Body of pancreas (tissue), 4 donors: ENCODE measurements at regions not wholly inside any gene's neighbourhood (a gene's known extent, or its start where the extent isn't known, plus 50 kb on each side); places are given as distances from the start of the nearest gene placed in this dataset.
"Not testable (repeated sequence)": the region's sequence is repeated elsewhere in the genome, so short reads cannot be mapped to it uniquely, and the experiment has no call there.

Source experiments
- ATAC-seq: fragments of 150-250 bp; one replicate; pipeline ENCODE4 v1.9.1; 2016
- DNase-seq, 4 donors: peaks; one replicate each; pipeline ENCODE4 v3.0.0-alpha.2; 2019
- H3K27ac ChIP-seq, 4 donors: fragments of 200-600 bp; sonication (generic); 1 replicate in 3 of 4; 2 replicates in 1 of 4; pipeline versions ENCODE4 v1.5.1 to v1.6.1; 2016 to 2019; ENCODE audit warnings: mild to moderate bottlenecking in 1 of 4, mixed read lengths in 1 of 4, moderate library complexity in 1 of 4
- H3K27me3 ChIP-seq, 2 donors: fragments of 200-600 bp; sonication (generic); one replicate each; pipeline ENCODE4 v1.6.0; 2016; ENCODE audit warnings: mild to moderate bottlenecking in 1 of 2
- H3K36me3 ChIP-seq, 2 donors: fragments of 200-600 bp; sonication (generic); replicated peaks in 1 of 2; 2 replicates each; pipeline ENCODE4 v1.5.1; 2016; ENCODE audit warnings: low read depth in 2 of 2; ENCODE audit not compliant: insufficient read depth in 1 of 2
- H3K4me1 ChIP-seq: fragments of 200-600 bp; sonication (generic); one replicate; pipeline ENCODE4 v1.6.0; 2016
- H3K4me3 ChIP-seq, 2 donors: fragments of 200-600 bp; sonication (generic); 1 replicate in 1 of 2; 2 replicates in 1 of 2; pipeline ENCODE4 v1.5.1; 2016 to 2019
- H3K9me3 ChIP-seq, 3 donors: fragments of 200-600 bp; sonication (generic); 1 replicate in 2 of 3; 2 replicates in 1 of 3; pipeline ENCODE4 v1.5.1; 2016
- POLR2A ChIP-seq, 3 donors: fragments of 450-650 bp; IDR thresholded peaks; one replicate each; pipeline ENCODE4 v1.6.1; 2016; ENCODE audit warnings: antibody characterized with exemption in 3 of 3, mild to moderate bottlenecking in 2 of 3
- WGBS, 2 donors: methylation state at CpG; one replicate each; pipeline ENCODE4 v1.1.5; 2017; 5-methylcytosine and 5-hydroxymethylcytosine counted together
- intact Hi-C: fragments of 100-400 bp; cut with DNase I; formaldehyde crosslinking; loops from one replicate; pipeline ENCODE4 v1.15.1; 2023
- TF ChIP-seq, protein P1 (sequence below), 7 experiments: fragments of 450-650 bp in 4 of 7; fragments of 200-600 bp in 3 of 7; sonication (generic) in 3 of 7; IDR thresholded peaks; one replicate each; pipeline ENCODE4 v1.5.1; 2016 to 2019; ENCODE audit warnings: antibody characterized with exemption in 7 of 7

DNA sequence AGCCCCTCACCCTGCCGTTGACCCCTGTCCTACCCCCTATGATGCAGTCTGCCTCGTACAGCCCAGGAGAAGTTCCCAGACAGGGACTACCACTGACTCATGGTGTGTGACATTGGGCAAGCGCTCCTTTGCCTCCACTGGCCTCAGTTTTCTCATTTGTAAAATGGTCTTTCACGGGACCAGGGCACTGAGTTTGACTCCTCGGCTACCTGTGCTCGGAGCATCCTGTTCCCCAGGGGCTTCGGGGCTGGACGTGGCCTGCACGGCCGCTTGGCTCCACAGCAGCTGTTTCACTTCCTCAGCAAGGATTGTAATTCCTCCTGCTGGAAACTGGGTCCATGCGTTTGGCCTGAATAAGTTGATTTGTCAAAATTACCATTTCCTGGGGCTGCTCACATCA is 277.3 kb downstream of the MATN1 start:
- ATAC-seq (no peak), DNase-seq (no peak)
- no peak overlapping the region for H3K4me3 ChIP-seq
- no peaks in the 10 kb centered on the region for H3K9me3 ChIP-seq
- H3K27ac ChIP-seq, result no peak overlapping the region
- no peaks in the 10 kb centered on the region for H3K4me1 ChIP-seq
- 58 to 59% methylated on average over 6 to 11 of the region's 11 CpGs for WGBS, 2 donors
- intact Hi-C loops, result no loop called here
- H3K27me3 ChIP-seq, result no peaks in the 10 kb centered on the region
- no peak for TF ChIP-seq POLR2A (IDR thresholded peaks at IDR 0.05)
- TF ChIP-seq, protein P1, sequence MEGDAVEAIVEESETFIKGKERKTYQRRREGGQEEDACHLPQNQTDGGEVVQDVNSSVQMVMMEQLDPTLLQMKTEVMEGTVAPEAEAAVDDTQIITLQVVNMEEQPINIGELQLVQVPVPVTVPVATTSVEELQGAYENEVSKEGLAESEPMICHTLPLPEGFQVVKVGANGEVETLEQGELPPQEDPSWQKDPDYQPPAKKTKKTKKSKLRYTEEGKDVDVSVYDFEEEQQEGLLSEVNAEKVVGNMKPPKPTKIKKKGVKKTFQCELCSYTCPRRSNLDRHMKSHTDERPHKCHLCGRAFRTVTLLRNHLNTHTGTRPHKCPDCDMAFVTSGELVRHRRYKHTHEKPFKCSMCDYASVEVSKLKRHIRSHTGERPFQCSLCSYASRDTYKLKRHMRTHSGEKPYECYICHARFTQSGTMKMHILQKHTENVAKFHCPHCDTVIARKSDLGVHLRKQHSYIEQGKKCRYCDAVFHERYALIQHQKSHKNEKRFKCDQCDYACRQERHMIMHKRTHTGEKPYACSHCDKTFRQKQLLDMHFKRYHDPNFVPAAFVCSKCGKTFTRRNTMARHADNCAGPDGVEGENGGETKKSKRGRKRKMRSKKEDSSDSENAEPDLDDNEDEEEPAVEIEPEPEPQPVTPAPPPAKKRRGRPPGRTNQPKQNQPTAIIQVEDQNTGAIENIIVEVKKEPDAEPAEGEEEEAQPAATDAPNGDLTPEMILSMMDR (IDR thresholded peaks at IDR 0.05), result no peak
- H3K36me3 ChIP-seq, result no peaks in the 10 kb centered on the region

GRCh38 chr1:30445449-30445848 is 277.9 kb downstream of the MATN1 start:
- TF ChIP-seq, protein P1 (IDR thresholded peaks at IDR 0.05), result no peak
- no peak for TF ChIP-seq POLR2A (IDR thresholded peaks at IDR 0.05)
- DNase-seq, result no peak
- Histone ChIP-seq H3K27ac (no peak overlapping the region), H3K36me3 (no peaks in the 10 kb centered on the region), H3K4me3 (no peak overlapping the region), H3K9me3 (no peaks in the 10 kb centered on the region), H3K4me1 (no peaks in the 10 kb centered on the region), H3K27me3 (no peaks in the 10 kb centered on the region)
- intact Hi-C loops, result no loop called here
- 47 to 57% methylated on average over 10 of the region's 10 CpGs for WGBS, 2 donors
- ATAC-seq, result no peak

- no peaks in the 10 kb centered on the region for H3K27me3 ChIP-seq
- ATAC-seq (no peak), DNase-seq (no peak)
- H3K36me3 ChIP-seq, result no peaks in the 10 kb centered on the region
- no peaks in the 10 kb centered on the region for H3K4me1 ChIP-seq
- no peak for TF ChIP-seq POLR2A (IDR thresholded peaks at IDR 0.05)
- H3K9me3 ChIP-seq, result no peaks in the 10 kb centered on the region
- WGBS, 2 donors, result 44 to 51% methylated on average over 2 of the region's 2 CpGs
- no peak overlapping the region for H3K27ac ChIP-seq
- H3K4me3 ChIP-seq, result no peak overlapping the region
- intact Hi-C loops, result no loop called here
Observed at GRCh38 chr1:30444850-30445249, 278.5 kb downstream of the MATN1 start.

GRCh38 chr1:30444401-30444800 is 279.0 kb downstream of the MATN1 start:
- TF ChIP-seq POLR2A (IDR thresholded peaks at IDR 0.05), result no peak
- TF ChIP-seq, protein P1 (IDR thresholded peaks at IDR 0.05), result no peak
- Histone ChIP-seq H3K4me1 (no peaks in the 10 kb centered on the region), H3K4me3 (no peak overlapping the region), H3K27ac (no peak overlapping the region), H3K9me3 (no peaks in the 10 kb centered on the region), H3K36me3 (no peaks in the 10 kb centered on the region), H3K27me3 (no peaks in the 10 kb centered on the region)
- WGBS, 2 donors, result 30 to 50% methylated on average over 1 of the region's 1 CpG
- ATAC-seq, result no peak
- DNase-seq, result no peak
- intact Hi-C loops, result no loop called here

DNA sequence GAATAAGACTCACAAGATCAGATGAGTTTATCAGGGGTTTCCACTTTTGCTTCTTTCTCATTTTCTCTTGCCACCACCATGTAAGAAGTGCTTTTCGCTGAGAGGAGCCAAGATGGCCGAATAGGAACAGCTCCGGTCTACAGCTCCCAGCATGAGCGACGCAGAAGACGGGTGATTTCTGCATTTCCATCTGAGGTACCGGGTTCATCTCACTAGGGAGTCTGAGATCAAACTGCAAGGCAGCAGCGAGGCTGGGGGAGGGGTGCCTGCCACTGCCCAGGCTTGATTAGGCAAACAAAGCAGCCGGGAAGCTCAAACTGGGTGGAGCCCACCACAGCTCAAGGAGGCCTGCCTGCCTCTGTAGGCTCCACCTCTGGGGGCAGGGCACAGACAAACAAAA is 285.1 kb downstream of the MATN1 start:
- H3K36me3 ChIP-seq, H3K27me3 ChIP-seq, H3K27ac ChIP-seq, H3K4me3 ChIP-seq, DNase-seq, ATAC-seq, H3K4me1 ChIP-seq, H3K9me3 ChIP-seq, intact Hi-C loops: not testable (repeated sequence)
- WGBS, 2 donors, result 55 to 84% methylated on average over 6 to 9 of the region's 9 CpGs

DNA sequence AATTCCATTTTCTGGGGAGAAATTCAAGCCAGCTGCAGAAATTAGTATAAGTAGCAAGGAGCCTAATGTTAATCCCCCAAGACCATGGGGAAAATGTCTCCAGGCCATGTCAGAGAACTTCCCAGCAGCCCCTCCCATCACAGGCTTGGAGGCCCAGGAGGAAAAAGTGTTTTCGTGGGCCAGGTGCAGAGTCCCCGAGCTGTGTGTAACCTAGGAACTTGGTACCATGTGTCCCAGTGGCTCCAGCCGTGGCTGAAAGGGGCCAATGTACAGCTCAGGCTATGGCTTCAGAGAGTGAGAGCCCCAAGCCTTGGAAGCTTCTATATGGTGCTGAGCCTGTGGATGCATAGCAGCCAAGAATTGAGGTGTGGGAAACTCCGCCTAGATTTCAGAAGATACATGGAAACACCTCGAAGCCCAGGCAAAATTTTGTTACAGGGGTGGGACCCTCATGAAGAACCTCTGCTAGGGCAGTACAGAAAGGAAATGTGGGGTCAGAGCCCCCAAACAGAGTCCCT is 286.3 kb downstream of the MATN1 start:
- ATAC-seq, result no peak
- H3K4me1 ChIP-seq, result no peaks in the 10 kb centered on the region
- intact Hi-C loops, result no loop called here
- no peaks in the 10 kb centered on the region for H3K9me3 ChIP-seq
- WGBS, 2 donors, result 72 to 76% methylated on average over 5 of the region's 5 CpGs
- no peak overlapping the region for H3K4me3 ChIP-seq
- no peak for DNase-seq
- TF ChIP-seq POLR2A (IDR thresholded peaks at IDR 0.05), result no peak
- TF ChIP-seq, protein P1 (IDR thresholded peaks at IDR 0.05), result no peak
- H3K27me3 ChIP-seq, result no peaks in the 10 kb centered on the region
- H3K36me3 ChIP-seq, result no peaks in the 10 kb centered on the region
- no peak overlapping the region for H3K27ac ChIP-seq
